ENCODE measurements at regions not wholly inside any gene's neighbourhood (a gene's known extent, or its start where the extent isn't known, plus 50 kb on each side); places are given as distances from the start of the nearest gene placed in this dataset.

- DNase-seq = no peak
Observed at GRCh38 chr20:20932156-20932555, 174.0 kb downstream of the LINC00237 start.

- DNase-seq = no peak
Observed at GRCh38 chr20:20931632-20932031, 174.5 kb downstream of the LINC00237 start.

GRCh38 chr20:20931024-20931423, 175.1 kb downstream of the LINC00237 start:
- no peak for DNase-seq

DNA sequence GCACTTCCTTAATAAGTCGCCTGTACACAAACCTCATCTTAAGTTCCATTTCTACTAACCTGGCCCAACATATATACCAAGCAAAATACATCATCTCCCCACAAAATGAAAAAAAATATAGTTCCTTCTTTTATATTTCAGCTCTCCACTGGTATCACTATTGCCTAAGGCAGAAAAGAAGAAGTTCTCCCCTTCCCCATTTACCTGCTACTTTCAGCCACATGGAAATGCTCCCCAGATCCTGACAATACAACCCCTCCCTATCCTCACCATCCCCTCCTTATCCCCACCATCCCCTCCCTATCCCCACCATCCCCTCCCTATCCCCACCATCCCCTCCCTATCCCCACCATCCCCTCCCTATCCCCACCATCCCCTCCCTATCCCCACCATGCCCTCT, 175.7 kb downstream of the LINC00237 start:
- DNase-seq = no peak

DNA sequence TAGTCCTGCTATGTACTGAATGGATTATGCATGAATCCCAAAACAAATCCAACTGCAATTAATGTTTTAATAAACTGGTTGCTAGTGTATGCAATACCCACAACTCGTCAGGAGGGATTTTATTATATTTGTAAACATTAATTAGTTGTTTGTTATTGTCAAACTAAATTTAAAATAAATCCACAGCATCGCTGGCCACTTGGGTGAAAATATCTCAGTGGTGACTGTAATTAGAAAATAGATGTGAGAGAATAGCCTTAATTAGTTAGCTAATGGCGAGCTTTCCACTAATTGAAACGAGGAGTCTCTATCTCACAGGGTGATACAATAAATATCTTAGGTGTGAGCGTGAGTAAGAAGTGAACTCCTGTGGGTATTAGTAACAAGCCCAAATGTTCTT, 176.8 kb downstream of the LINC00237 start:
- DNase-seq = no peak

- no peak for DNase-seq
Observed at GRCh38 chr20:20926222-20926905, 179.8 kb downstream of the LINC00237 start.

- no peak for DNase-seq
Observed at GRCh38 chr20:20920433-20920832, 185.7 kb downstream of the LINC00237 start.

DNA sequence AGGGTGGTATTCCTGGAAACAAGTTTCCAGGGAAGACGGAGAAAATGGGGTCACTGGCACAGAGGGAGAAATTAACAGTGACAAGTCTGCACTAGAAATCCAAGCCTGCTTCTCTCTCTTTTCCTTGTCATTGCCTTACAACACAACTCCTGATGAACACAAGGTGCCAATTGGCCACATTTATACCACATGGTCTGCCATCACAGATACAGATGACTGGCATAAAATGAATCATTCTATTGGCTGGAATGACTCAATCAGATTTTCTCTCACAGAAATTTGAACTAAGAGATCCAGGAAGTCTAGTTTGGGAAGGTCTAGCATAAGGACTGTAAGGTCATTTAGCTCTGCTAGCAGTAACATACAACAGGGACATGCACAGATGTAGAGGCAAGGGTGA, 190.3 kb downstream of the LINC00237 start:
- no peak for DNase-seq

- DNase-seq = no peak
Observed at GRCh38 chr20:20904501-20904831, 192.0 kb upstream of the RALGAPA2 start.

DNA sequence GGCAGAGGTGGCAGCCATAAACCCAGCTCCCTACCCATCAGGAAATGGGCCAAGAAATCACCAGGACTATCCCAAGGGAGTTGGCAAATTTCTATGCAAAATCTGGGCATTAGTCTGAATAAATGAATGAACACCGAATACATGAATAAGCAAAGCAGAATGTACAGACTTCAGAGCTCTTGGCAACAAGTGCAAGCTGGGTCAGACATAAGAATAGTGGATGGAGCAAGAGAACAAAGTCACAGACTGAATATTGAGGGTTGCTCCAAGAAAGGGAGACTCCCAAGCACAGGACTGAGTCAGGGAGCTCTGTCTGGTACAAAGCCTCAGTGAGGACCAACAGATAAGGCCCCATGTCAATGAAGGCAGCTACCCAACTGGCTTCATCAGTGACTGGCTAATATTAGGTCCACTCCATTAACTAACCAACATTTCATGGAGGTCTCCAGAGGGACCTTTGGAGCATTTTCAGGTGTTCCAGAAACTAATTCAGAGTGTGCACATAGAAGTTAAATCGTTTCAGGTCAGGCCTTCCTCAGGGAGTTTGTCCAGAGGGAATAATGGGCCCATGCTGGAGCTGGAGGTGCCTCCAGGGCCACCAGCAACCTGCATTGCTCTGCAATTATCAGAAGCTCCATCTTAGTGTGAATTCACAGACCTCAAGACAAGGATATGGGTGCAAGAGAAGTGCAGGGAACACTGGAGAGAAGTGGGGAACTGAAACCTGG, 191.5 kb upstream of the RALGAPA2 start:
- no peak for DNase-seq

DNA sequence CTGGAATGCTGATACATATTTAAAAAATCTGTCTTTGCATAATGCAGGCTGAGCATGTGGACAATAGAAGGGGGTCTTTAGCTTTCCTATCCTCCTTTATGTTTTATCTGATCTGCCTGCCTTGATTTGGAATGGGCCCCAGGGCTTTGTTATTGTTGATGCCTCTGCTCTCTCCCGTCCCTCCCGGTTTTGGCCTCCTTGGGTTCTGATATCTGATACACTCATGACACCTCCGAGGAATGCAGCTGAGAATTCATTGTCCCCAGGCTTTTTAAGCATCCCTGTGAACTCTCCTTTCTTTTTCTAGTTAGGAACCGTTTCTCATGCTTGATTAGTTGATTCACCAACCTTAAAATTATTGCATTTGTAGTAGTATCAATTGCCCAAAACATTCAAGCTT, 185.5 kb upstream of the RALGAPA2 start:
- no peak for DNase-seq

DNA sequence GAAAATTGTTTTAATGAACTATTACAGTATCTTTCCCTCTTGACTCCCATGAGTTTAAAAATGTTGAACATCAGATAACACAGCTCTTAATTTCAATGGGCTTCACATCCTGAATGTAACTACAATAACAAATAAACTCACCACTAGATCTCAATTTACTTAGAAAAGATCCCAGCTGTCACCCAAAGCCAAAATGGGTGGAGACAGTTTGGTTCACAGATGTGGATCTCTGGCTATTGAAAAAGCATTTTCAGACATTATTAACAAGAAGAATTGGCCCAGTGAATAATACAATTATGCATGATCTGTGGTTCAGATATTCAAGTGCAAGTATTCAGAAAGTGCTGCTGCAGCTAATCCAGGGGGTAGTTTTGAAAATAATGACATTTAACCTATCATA, 184.7 kb upstream of the RALGAPA2 start:
- DNase-seq = no peak

GRCh38 chr20:20896606-20897005, 184.2 kb upstream of the RALGAPA2 start:
- no peak for DNase-seq

GRCh38 chr20:20895537-20895936, 183.1 kb upstream of the RALGAPA2 start:
- DNase-seq = no peak

GRCh38 chr20:20894753-20895152, 182.3 kb upstream of the RALGAPA2 start:
- no peak for DNase-seq

- no peak for DNase-seq
Observed at GRCh38 chr20:20894280-20894679, 181.8 kb upstream of the RALGAPA2 start.

DNA sequence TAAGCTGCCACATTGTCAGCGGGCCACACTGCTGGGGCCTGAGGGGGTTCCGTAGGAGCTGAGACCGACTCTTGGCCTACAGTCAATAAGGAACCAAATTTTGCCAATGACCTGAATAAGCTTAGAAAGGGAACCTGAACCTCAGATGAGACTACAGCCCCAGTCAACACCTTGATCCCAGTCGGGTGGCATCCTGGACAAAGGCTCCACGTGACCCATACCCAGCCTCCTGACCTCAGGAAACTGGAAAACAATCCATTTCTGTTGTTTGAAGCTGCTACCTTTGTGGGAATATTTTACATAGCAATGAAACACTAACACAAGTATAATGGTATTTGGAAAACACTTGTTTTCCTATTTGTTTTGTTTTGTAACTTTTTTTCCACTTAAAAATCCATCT, 179.9 kb upstream of the RALGAPA2 start:
- no peak for DNase-seq

DNA sequence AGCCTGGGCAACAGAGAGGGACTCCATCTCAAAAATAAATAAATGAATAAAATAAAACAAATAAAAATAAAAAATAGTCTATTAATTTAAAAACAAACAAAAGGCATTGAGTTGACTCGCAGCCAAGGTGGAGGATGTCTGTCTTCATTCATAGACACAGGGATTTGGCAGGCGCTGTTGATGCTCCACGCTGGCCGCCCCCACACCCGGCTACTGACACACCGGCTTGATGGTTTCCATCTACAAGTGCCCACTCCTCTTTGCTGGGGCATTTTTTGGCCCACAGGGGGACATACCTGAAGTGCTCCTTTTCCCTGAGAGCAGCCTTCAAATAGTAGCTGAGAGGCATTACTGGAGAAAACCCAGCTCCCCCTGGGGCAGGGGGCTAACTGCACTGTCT, 178.3 kb upstream of the RALGAPA2 start:
- DNase-seq = no peak

GRCh38 chr20:20888936-20889335, 176.5 kb upstream of the RALGAPA2 start:
- DNase-seq = no peak

DNA sequence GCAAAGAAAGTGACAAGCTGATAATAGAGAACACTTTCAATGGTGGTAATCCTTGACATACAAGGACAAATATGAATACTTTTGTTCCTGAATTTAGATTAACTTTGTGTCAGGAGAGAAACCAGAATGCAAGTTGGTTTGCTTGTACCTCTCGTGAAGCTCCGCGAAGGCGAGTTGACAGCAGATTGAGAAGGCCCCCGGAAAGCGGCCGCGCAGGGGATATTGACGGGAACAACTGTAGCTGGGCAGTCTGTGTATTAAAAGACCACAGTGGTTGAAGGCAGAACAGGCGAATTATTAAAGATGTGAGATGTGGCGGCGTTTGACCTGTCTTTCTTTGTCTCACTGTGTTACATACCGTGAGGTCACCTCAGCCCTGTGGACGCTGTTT, 175.8 kb upstream of the RALGAPA2 start:
- DNase-seq = no peak

- no peak for DNase-seq
Observed at GRCh38 chr20:20887593-20888265, 175.3 kb upstream of the RALGAPA2 start.

GRCh38 chr20:20881808-20882207, 169.4 kb upstream of the RALGAPA2 start:
- no peak for DNase-seq

DNA sequence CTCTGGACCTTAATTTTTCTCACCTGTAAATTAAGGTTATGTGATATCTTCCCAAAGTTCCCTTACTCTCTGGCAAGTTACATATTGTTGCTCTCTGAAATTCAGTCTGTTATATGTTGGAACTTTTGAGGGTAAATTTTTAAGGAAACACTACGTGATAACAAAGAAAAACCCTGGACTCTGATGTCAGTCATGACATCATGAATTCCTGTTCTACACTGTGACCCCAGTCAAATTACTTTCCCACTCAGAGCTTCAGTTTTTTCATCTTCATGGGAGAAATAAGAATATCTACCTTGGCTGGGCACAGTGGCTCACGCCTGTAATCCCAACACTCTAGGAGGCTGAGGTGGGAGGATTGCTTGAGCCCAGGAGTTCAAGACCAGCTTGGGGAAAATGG, 164.6 kb upstream of the RALGAPA2 start:
- DNase-seq = no peak

- no peak for DNase-seq
Observed at GRCh38 chr20:20875716-20876115, 163.3 kb upstream of the RALGAPA2 start.
